ENCODE measurements at regions not wholly inside any gene's neighbourhood (a gene's known extent, or its start where the extent isn't known, plus 50 kb on each side); places are given as distances from the start of the nearest gene placed in this dataset.

DNA sequence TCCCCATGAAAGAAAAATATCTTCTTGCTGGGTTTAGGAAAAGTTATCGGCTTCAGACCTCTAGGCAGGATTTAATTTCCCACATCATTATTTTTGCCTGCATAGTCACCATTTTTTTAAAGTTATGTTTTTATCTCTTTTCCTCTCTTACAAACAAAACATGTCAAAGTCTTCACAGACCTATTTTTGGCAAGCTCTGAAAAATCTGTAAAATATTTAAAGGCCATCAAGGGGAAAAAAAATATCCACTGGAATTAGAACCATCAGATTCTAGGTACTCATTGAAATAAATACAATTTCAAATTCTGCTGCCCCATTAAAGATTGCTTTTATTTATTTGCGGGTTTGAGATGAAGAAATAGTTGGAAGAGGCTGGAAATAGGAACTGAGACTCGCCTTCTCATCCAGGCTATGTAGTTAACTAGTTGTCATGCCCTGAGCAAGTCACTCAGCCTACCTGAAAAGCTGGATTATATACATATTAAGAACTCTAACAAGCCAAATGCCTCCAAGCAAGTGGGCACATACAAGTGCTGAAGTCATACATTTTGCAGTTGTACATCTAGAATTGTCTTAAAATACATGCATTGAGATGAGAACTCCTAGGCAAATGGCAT lies 101.7 kb upstream of the SASH1 start:
- 0 out of 2 replicates have a peak overlapping the region, but pooled peaks have one; percentile 16 for H2BK120ac ChIP-seq (ENCODE audit: low read depth, low read length)
- H3K56ac ChIP-seq (ENCODE audit: extremely low read depth, insufficient read depth, low read length): no peak overlapping the region
- no peak for TF ChIP-seq FOS (IDR thresholded peaks at IDR 0.05; ENCODE audit: low read depth, low read length)
- TF ChIP-seq RCOR1 (IDR thresholded peaks at IDR 0.05; ENCODE audit: insufficient replicate concordance, low read length): no peak
- TF ChIP-seq MAFK (IDR thresholded peaks at IDR 0.05; ENCODE audit: low read depth, low read length): no peak
- TF ChIP-seq MXI1 (IDR thresholded peaks at IDR 0.05; ENCODE audit: borderline replicate concordance, low read depth, low read length): no peak
- no peak for TF ChIP-seq SMC3 (IDR thresholded peaks at IDR 0.05; ENCODE audit: low read depth, low read length)
- no peak for TF ChIP-seq POLR2A (IDR thresholded peaks at IDR 0.05; ENCODE audit: low read depth, low read length)
- no peak for TF ChIP-seq MAZ (IDR thresholded peaks at IDR 0.05; ENCODE audit: borderline replicate concordance, low read depth, low read length)
- H2BK15ac ChIP-seq (ENCODE audit: low read depth, low read length): no peak overlapping the region
- H3K36me3 ChIP-seq (ENCODE audit: control insufficient read depth, insufficient read depth, low read length): no peaks in the 10 kb centered on the region
- peak overlapping the region; percentile 22 for H3K23ac ChIP-seq (ENCODE audit: low read depth, low read length)
- no TSS peak for BruUV-seq (replicated peaks)
- H3K27me3 ChIP-seq (ENCODE audit: control insufficient read depth, insufficient read depth, low read length): no peaks in the 10 kb centered on the region
- H4K5ac ChIP-seq (ENCODE audit: low read depth, low read length): no peak overlapping the region
- peak overlapping the region; percentile 11; the same call in 1 of the 2 replicates for H3K4ac ChIP-seq (ENCODE audit: low read depth, low read length)
- dilution Hi-C loops (cut with HindIII; ENCODE audit: low sequenced_read_pairs, unreplicated experiment): no loop called here
- H2BK5ac ChIP-seq (ENCODE audit: low read depth, low read length, poor library complexity, severe bottlenecking): peak overlapping the region; percentile 64
- no peak overlapping the region; the same call in 1 of the 2 replicates for H3K14ac ChIP-seq (replicated peaks; ENCODE audit: low read depth, low read length)
- no peak overlapping the region for H3K18ac ChIP-seq (ENCODE audit: low read depth, low read length)
- H4K91ac ChIP-seq (ENCODE audit: insufficient read depth, low read depth, low read length): no peak overlapping the region
- ATAC-seq (ENCODE audit: low read depth) (peak; percentile 12; the same call in 1 of the 2 replicates), DNase-seq (peak; percentile 25)
- no peaks in the 10 kb centered on the region; the same call in 1 of the 2 replicates for H3K9me1 ChIP-seq (ENCODE audit: insufficient read depth, low read length)
- no peaks in the 10 kb centered on the region for H3K79me1 ChIP-seq (ENCODE audit: low read depth in 1 of 2, low read length in 2 of 2)
- no peaks in the 10 kb centered on the region for H3K9me3 ChIP-seq (ENCODE audit: control insufficient read depth, insufficient read depth, low read length)
- no peak overlapping the region for H2AFZ ChIP-seq (replicated peaks; ENCODE audit: low read length, poor library complexity)
- peak overlapping the region; percentile 68 for H3K4me2 ChIP-seq (ENCODE audit: low read depth, low read length)
- no CpG with 5 or more reads among the region's 3 CpGs for WGBS, 2 experiments (ENCODE audit: extremely low coverage in 2 of 2, insufficient read length in 1 of 2)
- ChIA-PET CTCF (interaction anchor here (1.6 kb wide), 1 partner anchor 64 kb away, joined by 5 read pairs; no protein-coding TSS in a partner anchor), POLR2A (ENCODE audit: unreplicated experiment) (no interaction called here)
- no peak overlapping the region for H3K4me3 ChIP-seq (ENCODE audit: insufficient read depth, low read depth, low read length)
- H2AK9ac ChIP-seq (replicated peaks; ENCODE audit: low read depth, low read length, poor library complexity): no peak overlapping the region
- in situ Hi-C loops (cut with MboI; ENCODE audit: low sequenced_read_pairs): no loop called here
- H4K8ac ChIP-seq (ENCODE audit: low read depth in 2 of 2, low read length in 2 of 2): no peak overlapping the region
- H2BK20ac ChIP-seq (ENCODE audit: low read depth, low read length): 0 out of 2 replicates have a peak overlapping the region, but pooled peaks have one; percentile 6
- H4K20me1 ChIP-seq (ENCODE audit: insufficient read depth, low read length): no peaks in the 10 kb centered on the region
- H2AK5ac ChIP-seq (ENCODE audit: low read depth, low read length): no peak overlapping the region
- H3K4me1 ChIP-seq (ENCODE audit: control insufficient read depth, insufficient read depth, low read length): peaks cover 14% of the 10 kb centered on the region
- no peak overlapping the region for H3K27ac ChIP-seq (ENCODE audit: insufficient read depth, low read length)
- intact Hi-C loops (cut with micrococcal nuclease): no loop called here
- H3K9ac ChIP-seq (ENCODE audit: low read depth, low read length): no peak overlapping the region

All from IMR-90 (cell line).